K562 (cell line): ENCODE measurements at regions not wholly inside any gene's neighbourhood (a gene's known extent, or its start where the extent isn't known, plus 50 kb on each side); places are given as distances from the start of the nearest gene placed in this dataset.

Source experiments
- ATAC-seq: fragments of 200-7000 bp; cut with Tn5 transposase; 3 replicates; pipeline ENCODE4 v1.9.1; 2020; ENCODE audit warnings: moderate library complexity
- BruUV-seq: library from RNA; stranded (reverse); fragments of 400-500 nt; replicated peaks from 2 replicates; lab custom pipeline; 2021; lab: Mats Ljungman, UMichigan
- CTCF ChIA-PET: fragments of 300-600 bp; formaldehyde crosslinking; extraction: SDS; loops from one replicate; lab custom pipeline; 2021; ENCODE audit warnings: low intra/inter-chr PET ratio; lab: Yijun Ruan, JAX
- POLR2A ChIA-PET: fragments of 300-600, 350-650 bp; sonication (Branson Sonifier 250); formaldehyde crosslinking; extraction: SDS; loops from one replicate; lab custom pipeline; 2021; ENCODE audit warnings: antibody characterized with exemption, inconsistent platforms; lab: Yijun Ruan, JAX
- DNase-seq, 4 experiments: peaks; one replicate each; pipeline versions ENCODE4 v3.0.0 to v3.0.0-alpha.2; 2011 to 2018; ENCODE audit warnings: low spot score in 3 of 4, mixed read lengths in 3 of 4; ENCODE audit errors: extremely low read depth in 1 of 4
- FAIRE-seq: peaks from 2 replicates; lab custom pipeline; 2011; peaks lifted over from hg19 to GRCh38; lab: Jason Lieb, UNC
- H2AFZ ChIP-seq: 2 replicates; pipeline ENCODE4 v1.6.0; 2011; ENCODE audit warnings: low read depth, low read length, control low read depth, inconsistent platforms
- H3K27ac ChIP-seq: fragments of 200-600 bp; 3 replicates; pipeline ENCODE4 v1.8.0; 2011; ENCODE audit warnings: low read depth, mild to moderate bottlenecking, control low read depth, inconsistent platforms, low read length, moderate library complexity, mixed read lengths; ENCODE audit errors: extremely low read depth
- H3K27me3 ChIP-seq, 2 experiments: fragments of 300-600 bp in 1 of 2; 2 replicates in 1 of 2; 3 replicates in 1 of 2; pipeline versions ENCODE4 v1.6.0 to v1.8.0; 2011; ENCODE audit warnings: inconsistent platforms in 2 of 2, low read length in 2 of 2, mild to moderate bottlenecking in 1 of 2, mixed read lengths in 1 of 2, moderate library complexity in 1 of 2; ENCODE audit not compliant: control insufficient read depth in 2 of 2, insufficient read depth in 2 of 2
- H3K36me3 ChIP-seq: fragments of 300-600 bp; 3 replicates; pipeline ENCODE4 v1.8.0; 2011; ENCODE audit warnings: mild to moderate bottlenecking, low read length, inconsistent platforms; ENCODE audit not compliant: control insufficient read depth, insufficient read depth
- H3K4me1 ChIP-seq, 2 experiments: fragments of 200-600 bp in 1 of 2; replicated peaks in 1 of 2; 2 replicates in 1 of 2; 3 replicates in 1 of 2; pipeline versions ENCODE4 v1.5.1 to v1.8.0; 2011; ENCODE audit warnings: inconsistent platforms in 2 of 2, low read length in 2 of 2, mild to moderate bottlenecking in 1 of 2, mixed read lengths in 1 of 2, moderate library complexity in 1 of 2; ENCODE audit not compliant: control insufficient read depth in 2 of 2, insufficient read depth in 2 of 2
- H3K4me2 ChIP-seq: 2 replicates; pipeline ENCODE4 v1.6.1; 2011; ENCODE audit warnings: low read length, control low read depth, inconsistent platforms, mixed read lengths; ENCODE audit not compliant: insufficient read depth
- H3K4me3 ChIP-seq: fragments of 200-600 bp; sonication (generic), shearing (Covaris generic); 2 replicates; pipeline ENCODE4 v1.5.1; 2016; ENCODE audit warnings: control low read depth, inconsistent platforms
- H3K79me2 ChIP-seq: fragments of 200-600 bp; 3 replicates; pipeline ENCODE4 v1.8.0; 2011; ENCODE audit warnings: low read length, inconsistent platforms; ENCODE audit not compliant: control insufficient read depth, insufficient read depth
- H3K9ac ChIP-seq, 2 experiments: 2 replicates each; pipeline versions ENCODE4 v1.6.0 to v1.6.1; 2011; ENCODE audit warnings: low read depth in 2 of 2, low read length in 2 of 2, control low read depth in 1 of 2, inconsistent platforms in 1 of 2, mild to moderate bottlenecking in 1 of 2, mixed read lengths in 1 of 2; ENCODE audit not compliant: insufficient read depth in 1 of 2
- H3K9me1 ChIP-seq: one replicate; pipeline ENCODE4 v1.6.0; 2011; ENCODE audit warnings: inconsistent platforms, mild to moderate bottlenecking, low read length, moderate library complexity; ENCODE audit not compliant: control insufficient read depth, insufficient read depth
- H3K9me3 ChIP-seq: replicated peaks from 2 replicates; pipeline ENCODE4 v1.5.1; 2011; ENCODE audit warnings: low read depth, low read length, inconsistent platforms; ENCODE audit not compliant: control insufficient read depth, insufficient read depth
- H4K20me1 ChIP-seq: replicated peaks from 2 replicates; pipeline ENCODE4 v1.6.1; 2011; ENCODE audit warnings: low read length, inconsistent platforms, mixed read lengths; ENCODE audit not compliant: control insufficient read depth, insufficient read depth
- ELF2 ChIP-seq: fragments of 250-450 bp; sonication (Bioruptor Pico); IDR thresholded peaks from 2 replicates; pipeline ENCODE4 v1.5.0; 2021; ENCODE audit warnings: mild to moderate bottlenecking
- HDAC6 ChIP-seq: IDR thresholded peaks from 2 replicates; pipeline ENCODE4 v1.6.1; 2012; ENCODE audit warnings: low read depth, mild to moderate bottlenecking, control low read depth, inconsistent platforms, low read length, moderate library complexity
- KHSRP ChIP-seq: fragments of 450-650 bp; IDR thresholded peaks from 2 replicates; pipeline ENCODE4 v1.6.1; 2017
- L3MBTL2 ChIP-seq: fragments of 450-650 bp; IDR thresholded peaks from 2 replicates; pipeline ENCODE4 v1.6.1; 2016; ENCODE audit warnings: mild to moderate bottlenecking, moderate library complexity
- MIER1 ChIP-seq: fragments of 450-650 bp; IDR thresholded peaks from 2 replicates; pipeline ENCODE4 v1.6.1; 2016; ENCODE audit warnings: antibody characterized with exemption, mild to moderate bottlenecking, low read depth
- NFE2 ChIP-seq: IDR thresholded peaks from 2 replicates; pipeline ENCODE4 v1.6.1; 2014; ENCODE audit warnings: antibody characterized with exemption, low read depth
- YY1 ChIP-seq, 3 experiments: IDR thresholded peaks; 2 replicates each; pipeline ENCODE4 v1.6.1; 2011; ENCODE audit warnings: low read length in 2 of 3, mild to moderate bottlenecking in 2 of 3, moderate library complexity in 2 of 3, borderline replicate concordance in 1 of 3, control low read depth in 1 of 3, low read depth in 1 of 3; ENCODE audit not compliant: insufficient read depth in 3 of 3, insufficient replicate concordance in 2 of 3, control insufficient read depth in 1 of 3, insufficient read length in 1 of 3; ENCODE audit errors: extremely low read depth in 1 of 3
- ZEB2 ChIP-seq: fragments of 450-650 bp; IDR thresholded peaks from 2 replicates; pipeline ENCODE4 v1.6.1; 2016
- ZNF253 ChIP-seq: fragments of 250-450 bp; sonication (Bioruptor Pico); conservative IDR thresholded peaks from 2 replicates; pipeline ENCODE4 v1.6.1; 2021; ENCODE audit warnings: mild to moderate bottlenecking
- ZNF263 ChIP-seq: sonication (generic); formaldehyde crosslinking; IDR thresholded peaks from 2 replicates; pipeline ENCODE4 v1.8.0; 2022; ENCODE audit warnings: mild to moderate bottlenecking, missing genetic modification reagents, borderline replicate concordance
- WGBS: fragments of 100-300 bp; shearing (Covaris generic); methylation state at CpG from one replicate; pipeline ENCODE4 v1.1.6; 2016; ENCODE audit warnings: low coverage, mixed read lengths; ENCODE audit not compliant: insufficient coverage; ENCODE audit errors: missing lambda C conversion rate; 5-methylcytosine and 5-hydroxymethylcytosine counted together
- in situ Hi-C: fragments of 300-500 bp; cut with MboI; formaldehyde crosslinking; loops from 4 replicates; pipeline ENCODE4 v1.15.0; 2018; ENCODE audit warnings: inconsistent platforms, mixed read lengths
- intact Hi-C: fragments of 100-400 bp; cut with micrococcal nuclease; formaldehyde crosslinking; loops from 2 replicates; pipeline ENCODE4 v1.14.2; 2022
- TF ChIP-seq, protein P1 (sequence below), 2 experiments: fragments of 150-350 bp in 1 of 2; IDR thresholded peaks; 2 replicates each; pipeline ENCODE4 v1.6.1; 2012 to 2016; ENCODE audit warnings: low read depth in 2 of 2, low read length in 2 of 2, mild to moderate bottlenecking in 1 of 2, moderate library complexity in 1 of 2
- TF ChIP-seq, protein P2 (sequence below), 2 experiments: IDR thresholded peaks; 2 replicates each; pipeline ENCODE4 v1.6.1; 2011; ENCODE audit warnings: borderline replicate concordance in 1 of 2, control low read depth in 1 of 2, low read depth in 1 of 2, low read length in 1 of 2, mild to moderate bottlenecking in 1 of 2, mixed read lengths in 1 of 2, moderate library complexity in 1 of 2; ENCODE audit not compliant: insufficient read depth in 1 of 2, insufficient read length in 1 of 2, poor library complexity in 1 of 2, severe bottlenecking in 1 of 2; ENCODE audit errors: extremely low read depth in 1 of 2
- TF ChIP-seq, protein P3 (sequence below): sonication (generic); formaldehyde crosslinking; IDR thresholded peaks from 2 replicates; pipeline ENCODE4 v1.9.0; 2022; ENCODE audit warnings: mild to moderate bottlenecking, missing genetic modification reagents
- TF ChIP-seq, protein P4 (sequence below): IDR thresholded peaks from 2 replicates; pipeline ENCODE4 v1.6.1; 2014; ENCODE audit warnings: antibody characterized with exemption

DNA sequence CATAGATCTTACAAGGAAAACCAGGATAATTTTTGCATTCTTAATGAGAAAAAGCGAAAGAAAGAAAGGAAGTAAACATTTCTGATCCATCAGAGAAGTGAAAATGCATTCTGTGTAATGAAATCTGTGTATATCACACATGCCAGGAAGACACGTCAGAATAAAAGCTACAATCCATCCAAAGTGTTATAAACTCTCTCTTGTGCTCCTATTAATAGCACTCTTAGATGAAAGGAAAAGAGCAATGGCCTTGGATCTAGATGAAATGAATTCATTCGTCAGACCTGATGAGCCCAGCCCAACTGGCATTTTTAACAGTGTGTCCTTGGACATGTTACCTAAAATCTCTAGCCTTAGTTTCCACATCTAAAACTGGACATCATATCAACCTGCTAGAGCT, 885.5 kb downstream of the CDH11 start (continued):
- TF ChIP-seq, protein P1, sequence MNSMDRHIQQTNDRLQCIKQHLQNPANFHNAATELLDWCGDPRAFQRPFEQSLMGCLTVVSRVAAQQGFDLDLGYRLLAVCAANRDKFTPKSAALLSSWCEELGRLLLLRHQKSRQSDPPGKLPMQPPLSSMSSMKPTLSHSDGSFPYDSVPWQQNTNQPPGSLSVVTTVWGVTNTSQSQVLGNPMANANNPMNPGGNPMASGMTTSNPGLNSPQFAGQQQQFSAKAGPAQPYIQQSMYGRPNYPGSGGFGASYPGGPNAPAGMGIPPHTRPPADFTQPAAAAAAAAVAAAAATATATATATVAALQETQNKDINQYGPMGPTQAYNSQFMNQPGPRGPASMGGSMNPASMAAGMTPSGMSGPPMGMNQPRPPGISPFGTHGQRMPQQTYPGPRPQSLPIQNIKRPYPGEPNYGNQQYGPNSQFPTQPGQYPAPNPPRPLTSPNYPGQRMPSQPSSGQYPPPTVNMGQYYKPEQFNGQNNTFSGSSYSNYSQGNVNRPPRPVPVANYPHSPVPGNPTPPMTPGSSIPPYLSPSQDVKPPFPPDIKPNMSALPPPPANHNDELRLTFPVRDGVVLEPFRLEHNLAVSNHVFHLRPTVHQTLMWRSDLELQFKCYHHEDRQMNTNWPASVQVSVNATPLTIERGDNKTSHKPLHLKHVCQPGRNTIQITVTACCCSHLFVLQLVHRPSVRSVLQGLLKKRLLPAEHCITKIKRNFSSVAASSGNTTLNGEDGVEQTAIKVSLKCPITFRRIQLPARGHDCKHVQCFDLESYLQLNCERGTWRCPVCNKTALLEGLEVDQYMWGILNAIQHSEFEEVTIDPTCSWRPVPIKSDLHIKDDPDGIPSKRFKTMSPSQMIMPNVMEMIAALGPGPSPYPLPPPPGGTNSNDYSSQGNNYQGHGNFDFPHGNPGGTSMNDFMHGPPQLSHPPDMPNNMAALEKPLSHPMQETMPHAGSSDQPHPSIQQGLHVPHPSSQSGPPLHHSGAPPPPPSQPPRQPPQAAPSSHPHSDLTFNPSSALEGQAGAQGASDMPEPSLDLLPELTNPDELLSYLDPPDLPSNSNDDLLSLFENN (IDR thresholded peaks at IDR 0.05; ENCODE audit: low read depth in 2 of 2, low read length in 2 of 2): no peak
- TF ChIP-seq, protein P2, sequence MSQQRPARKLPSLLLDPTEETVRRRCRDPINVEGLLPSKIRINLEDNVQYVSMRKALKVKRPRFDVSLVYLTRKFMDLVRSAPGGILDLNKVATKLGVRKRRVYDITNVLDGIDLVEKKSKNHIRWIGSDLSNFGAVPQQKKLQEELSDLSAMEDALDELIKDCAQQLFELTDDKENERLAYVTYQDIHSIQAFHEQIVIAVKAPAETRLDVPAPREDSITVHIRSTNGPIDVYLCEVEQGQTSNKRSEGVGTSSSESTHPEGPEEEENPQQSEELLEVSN (IDR thresholded peaks at IDR 0.05; ENCODE audit: borderline replicate concordance in 1 of 2, extremely low read depth in 1 of 2, insufficient read depth in 1 of 2, insufficient read length in 1 of 2, low read depth in 1 of 2, low read length in 1 of 2, poor library complexity in 1 of 2, severe bottlenecking in 1 of 2): no peak

DNA sequence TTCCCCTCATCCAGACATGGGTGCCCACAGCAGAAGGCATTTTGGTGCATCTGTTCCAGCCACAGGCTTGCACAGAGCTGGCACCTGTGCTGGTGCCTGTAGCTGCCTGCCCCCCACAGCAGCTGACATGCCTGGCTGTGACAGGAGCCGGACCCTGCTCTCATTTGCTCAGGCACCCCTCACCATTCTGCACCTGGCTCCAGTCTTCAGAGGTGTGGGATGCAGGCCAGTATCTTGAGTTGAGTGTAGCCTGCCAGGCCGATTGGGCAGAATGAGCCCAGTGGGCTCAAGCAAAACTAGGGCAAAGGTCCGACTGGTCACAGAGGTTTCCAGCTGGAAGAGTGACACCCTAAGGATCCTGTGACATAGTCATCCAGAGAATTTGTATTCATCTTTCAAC, 887.7 kb downstream of the CDH11 start:
- no peaks in the 10 kb centered on the region for H3K9me1 ChIP-seq
- DNase-seq: no peak
- H4K20me1 ChIP-seq: no peaks in the 10 kb centered on the region
- ChIA-PET POLR2A (no interaction called here), CTCF (no interaction called here)
- no peak for FAIRE-seq
- WGBS: 0% methylated on average over 2 of the region's 3 CpGs
- H3K4me2 ChIP-seq: no peak overlapping the region
- no TSS peak for BruUV-seq
- no peaks in the 10 kb centered on the region for H3K4me1 ChIP-seq
- no peak overlapping the region for H2AFZ ChIP-seq
- intact Hi-C loops: no loop called here
- no peaks in the 10 kb centered on the region for H3K27me3 ChIP-seq
- in situ Hi-C loops: no loop called here
- no peaks in the 10 kb centered on the region for H3K36me3 ChIP-seq
- 0 out of 2 replicates have a peak, but pooled peaks cover 2% of the 10 kb centered on the region for H3K9me3 ChIP-seq
- H3K4me3 ChIP-seq: no peak overlapping the region
- no peak for ATAC-seq
- H3K9ac ChIP-seq: no peak overlapping the region
- no peaks in the 10 kb centered on the region for H3K79me2 ChIP-seq
- H3K27ac ChIP-seq: no peak overlapping the region
- TF ChIP-seq KHSRP (no peak), L3MBTL2 (no peak), ZEB2 (no peak), ZNF263 (CRISPR knock-in tag) (no peak), ELF2 (CRISPR knock-in tag) (no peak), MIER1 (no peak), YY1 (IDR thresholded peaks at IDR 0.05; ENCODE audit: borderline replicate concordance in 1 of 3, control insufficient read depth in 1 of 3, extremely low read depth in 1 of 3, insufficient read depth in 3 of 3, insufficient read length in 1 of 3, insufficient replicate concordance in 2 of 3, low read depth in 1 of 3, low read length in 2 of 3) (no peak), NFE2 (no peak), HDAC6 (no peak), ZNF253 (CRISPR knock-in tag) (no peak)
- TF ChIP-seq, protein P3, sequence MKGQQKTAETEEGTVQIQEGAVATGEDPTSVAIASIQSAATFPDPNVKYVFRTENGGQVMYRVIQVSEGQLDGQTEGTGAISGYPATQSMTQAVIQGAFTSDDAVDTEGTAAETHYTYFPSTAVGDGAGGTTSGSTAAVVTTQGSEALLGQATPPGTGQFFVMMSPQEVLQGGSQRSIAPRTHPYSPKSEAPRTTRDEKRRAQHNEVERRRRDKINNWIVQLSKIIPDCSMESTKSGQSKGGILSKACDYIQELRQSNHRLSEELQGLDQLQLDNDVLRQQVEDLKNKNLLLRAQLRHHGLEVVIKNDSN (CRISPR knock-in tag): no peak
- TF ChIP-seq, protein P4, sequence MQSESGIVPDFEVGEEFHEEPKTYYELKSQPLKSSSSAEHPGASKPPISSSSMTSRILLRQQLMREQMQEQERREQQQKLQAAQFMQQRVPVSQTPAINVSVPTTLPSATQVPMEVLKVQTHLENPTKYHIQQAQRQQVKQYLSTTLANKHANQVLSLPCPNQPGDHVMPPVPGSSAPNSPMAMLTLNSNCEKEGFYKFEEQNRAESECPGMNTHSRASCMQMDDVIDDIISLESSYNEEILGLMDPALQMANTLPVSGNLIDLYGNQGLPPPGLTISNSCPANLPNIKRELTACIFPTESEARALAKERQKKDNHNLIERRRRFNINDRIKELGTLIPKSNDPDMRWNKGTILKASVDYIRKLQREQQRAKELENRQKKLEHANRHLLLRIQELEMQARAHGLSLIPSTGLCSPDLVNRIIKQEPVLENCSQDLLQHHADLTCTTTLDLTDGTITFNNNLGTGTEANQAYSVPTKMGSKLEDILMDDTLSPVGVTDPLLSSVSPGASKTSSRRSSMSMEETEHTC: no peak
